ENCODE measurements at regions not wholly inside any gene's neighbourhood (a gene's known extent, or its start where the extent isn't known, plus 50 kb on each side); places are given as distances from the start of the nearest gene placed in this dataset.
"Not testable (repeated sequence)": the region's sequence is repeated elsewhere in the genome, so short reads cannot be mapped to it uniquely, and the experiment has no call there.

DNA sequence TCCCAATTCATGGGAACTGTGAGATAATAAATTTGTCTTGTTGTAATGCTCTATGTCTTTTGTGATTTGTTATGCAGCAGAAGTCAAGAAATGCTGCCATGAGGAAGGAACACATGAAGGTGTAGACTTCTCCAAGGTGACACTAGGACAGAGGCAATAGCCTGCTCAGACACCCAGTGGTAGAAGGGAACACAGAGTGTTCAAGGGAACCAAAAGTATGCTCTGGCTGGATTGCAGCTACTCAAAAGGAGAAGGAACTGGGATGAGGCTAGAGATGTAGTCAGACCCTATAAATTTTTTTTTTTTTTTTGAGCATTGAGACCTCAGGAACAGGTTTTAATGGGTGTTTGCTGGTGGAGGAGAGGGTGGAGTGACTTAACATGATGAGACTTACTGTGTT is 232.5 kb downstream of the PARP8 start:
- H3K27ac Mint-ChIP-seq: peak overlapping the region; percentile 4

DNA sequence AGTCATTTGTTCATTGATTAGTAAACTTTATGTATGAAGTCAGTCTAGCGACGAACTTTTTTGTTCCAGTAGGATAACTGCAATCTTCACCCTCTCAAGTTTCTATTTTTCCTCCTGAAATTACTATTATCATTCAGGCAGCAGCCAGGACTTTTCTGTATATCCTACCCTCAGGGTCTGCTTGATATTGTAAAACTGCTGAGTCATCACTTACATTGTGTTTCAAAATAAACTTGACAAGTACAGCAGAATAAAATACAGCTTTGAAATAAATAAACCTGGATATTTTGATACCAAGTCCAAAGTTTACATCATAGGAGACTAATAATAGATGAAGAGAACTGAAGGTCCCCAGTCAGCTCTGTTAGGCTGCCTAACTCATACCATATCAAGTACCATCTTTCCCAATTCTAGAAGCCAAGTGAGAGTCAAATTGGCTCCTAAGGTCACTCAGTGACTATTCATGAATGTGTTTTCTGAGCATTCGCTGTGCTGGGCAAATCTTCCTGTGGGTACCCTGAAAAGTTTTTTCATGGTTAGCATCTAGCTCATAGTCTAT is 234.6 kb downstream of the PARP8 start:
- H3K27ac Mint-ChIP-seq: no peak overlapping the region
- H3K4me1 Mint-ChIP-seq (ENCODE audit: low read depth): peaks cover 21% of the 10 kb centered on the region
- peaks cover 14% of the 10 kb centered on the region for H3K27me3 Mint-ChIP-seq
- no peaks in the 10 kb centered on the region for H3K36me3 Mint-ChIP-seq (ENCODE audit: low read depth)
- no peak overlapping the region for H3K4me3 Mint-ChIP-seq
- intact Hi-C loops (cut with micrococcal nuclease): no loop called here
- peaks cover 8% of the 10 kb centered on the region for H3K9me3 Mint-ChIP-seq

More for the DNA sequence above, 232.5 kb downstream of the PARP8 start:
- intact Hi-C loops (cut with micrococcal nuclease): no loop called here
- peaks cover 8% of the 10 kb centered on the region for H3K9me3 Mint-ChIP-seq
- peaks cover 15% of the 10 kb centered on the region for H3K27me3 Mint-ChIP-seq
- peaks cover 21% of the 10 kb centered on the region for H3K4me1 Mint-ChIP-seq (ENCODE audit: low read depth)
- H3K4me3 Mint-ChIP-seq: no peak overlapping the region
- H3K36me3 Mint-ChIP-seq (ENCODE audit: low read depth): no peaks in the 10 kb centered on the region

DNA sequence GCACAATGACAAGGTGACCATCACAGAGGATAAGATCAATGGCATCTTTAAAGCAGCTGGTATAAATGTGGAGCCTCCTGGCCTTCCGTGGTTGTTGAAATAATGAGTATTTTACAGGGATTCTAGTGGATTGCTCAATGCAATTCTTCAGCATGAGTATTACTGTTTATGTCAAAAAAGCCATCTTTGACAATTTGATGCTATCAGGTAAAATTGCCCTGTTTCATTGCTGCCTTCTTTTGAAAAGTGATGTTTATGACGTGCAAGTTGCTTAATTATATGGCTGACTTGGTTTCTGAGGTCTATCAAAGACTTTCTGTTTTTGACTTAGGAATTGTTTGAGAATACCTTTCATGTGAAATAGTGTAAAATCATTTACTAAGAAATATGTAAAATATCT is 237.2 kb downstream of the PARP8 start:
- Mint-ChIP-seq H3K9me3 (no peaks in the 10 kb centered on the region), H3K27me3 (peaks cover 17% of the 10 kb centered on the region), H3K4me1 (ENCODE audit: low read depth) (peaks cover 14% of the 10 kb centered on the region), H3K27ac (no peak overlapping the region), H3K36me3 (ENCODE audit: low read depth) (no peaks in the 10 kb centered on the region), H3K4me3 (no peak overlapping the region)
- intact Hi-C loops (cut with micrococcal nuclease): no loop called here

DNA sequence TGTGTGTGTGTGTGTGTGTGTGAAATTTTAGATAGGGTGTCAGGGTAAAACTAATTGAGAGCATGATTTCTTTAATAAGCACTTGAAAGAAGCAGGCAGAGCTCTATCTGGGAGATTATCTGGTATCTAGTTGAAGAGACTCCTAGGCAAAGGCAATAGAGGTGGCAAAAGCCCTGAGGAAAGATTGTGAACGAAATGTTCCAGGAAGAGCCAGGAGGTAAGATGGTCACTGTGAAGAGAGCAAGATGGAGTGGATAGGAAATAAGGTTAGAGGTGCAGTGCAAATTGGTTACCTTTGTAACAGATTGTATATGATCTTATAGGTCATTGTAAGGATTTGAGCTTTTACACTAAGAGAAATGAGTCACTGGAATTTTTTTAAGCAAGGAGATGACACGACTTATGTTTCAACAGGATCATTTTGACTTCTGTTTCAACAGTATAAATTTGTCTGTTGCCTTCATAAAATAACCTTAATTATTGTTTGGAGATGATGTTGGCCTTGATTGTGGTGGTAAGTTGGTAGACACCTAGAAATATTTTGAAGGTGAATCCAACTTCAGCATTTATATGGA is 239.6 kb downstream of the PARP8 start:
- H3K36me3 Mint-ChIP-seq (ENCODE audit: low read depth): no peaks in the 10 kb centered on the region
- no peaks in the 10 kb centered on the region for H3K9me3 Mint-ChIP-seq
- H3K27me3 Mint-ChIP-seq: peaks cover 19% of the 10 kb centered on the region
- intact Hi-C loops (cut with micrococcal nuclease): no loop called here
- H3K27ac Mint-ChIP-seq: no peak overlapping the region
- no peaks in the 10 kb centered on the region for H3K4me1 Mint-ChIP-seq (ENCODE audit: low read depth)
- no peak overlapping the region for H3K4me3 Mint-ChIP-seq

DNA sequence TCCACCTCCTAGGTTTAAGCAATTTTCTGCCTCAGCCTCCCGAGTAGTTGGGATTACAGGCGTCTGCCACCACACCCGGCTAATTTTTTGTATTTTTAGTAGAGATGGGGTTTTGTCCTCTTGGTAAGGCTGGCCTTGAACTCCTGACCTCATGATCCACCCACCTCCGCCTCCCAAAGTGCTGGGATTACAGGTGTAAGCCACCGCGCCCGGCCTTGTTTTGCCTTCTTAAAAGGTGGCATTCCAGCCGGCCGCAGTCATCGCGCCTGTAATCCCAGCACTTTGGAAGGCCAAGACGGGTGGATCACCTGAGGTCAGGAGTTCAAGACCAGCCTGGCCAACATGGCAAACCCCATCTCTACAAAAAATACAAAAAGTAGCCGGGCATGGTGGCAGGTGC is 253.7 kb downstream of the PARP8 start:
- H3K9me3 Mint-ChIP-seq; H3K36me3 Mint-ChIP-seq (ENCODE audit: low read depth); H3K4me3 Mint-ChIP-seq; H3K27me3 Mint-ChIP-seq; H3K4me1 Mint-ChIP-seq (ENCODE audit: low read depth); intact Hi-C loops (cut with micrococcal nuclease); H3K27ac Mint-ChIP-seq: not testable (repeated sequence)

DNA sequence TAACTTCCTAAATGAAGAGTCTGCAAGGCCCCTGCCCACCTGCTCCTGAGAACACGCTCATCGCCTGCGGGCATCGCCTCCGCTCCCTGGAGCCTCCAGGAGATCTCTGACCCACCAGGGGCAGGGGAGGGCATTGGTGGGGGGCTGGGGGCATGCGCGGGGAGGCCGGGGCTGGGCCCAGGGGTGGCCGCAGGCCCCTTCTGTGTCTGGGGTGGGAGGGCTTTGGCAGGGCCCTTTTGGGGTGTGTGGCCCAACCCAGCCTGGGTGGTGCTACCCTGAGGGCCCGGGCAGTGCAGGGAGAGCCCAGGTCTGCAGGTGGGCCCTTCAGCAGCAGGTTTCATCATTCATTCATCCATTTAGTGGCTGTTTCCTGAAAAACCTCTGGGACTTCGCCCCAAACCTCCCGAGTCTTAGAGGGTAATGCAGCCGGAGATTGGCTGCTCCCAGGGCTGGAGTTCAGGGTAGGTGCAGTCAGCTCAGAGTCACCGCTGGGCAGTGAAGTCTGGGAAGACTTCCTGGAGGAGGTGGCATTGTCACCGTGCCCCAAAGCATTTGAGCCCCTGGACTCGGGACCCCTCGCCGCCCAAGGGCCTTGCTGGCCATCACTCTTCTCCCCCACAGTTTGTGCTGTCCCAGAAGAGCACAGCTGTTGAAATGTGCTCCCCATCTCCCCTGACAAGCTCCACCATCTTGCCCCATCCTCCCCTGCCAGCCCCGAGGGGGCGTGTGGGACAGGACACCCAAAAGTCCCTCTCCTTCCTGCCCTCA is 255.1 kb downstream of the PARP8 start:
- Mint-ChIP-seq H3K4me1 (ENCODE audit: low read depth) (no peaks in the 10 kb centered on the region), H3K27me3 (peaks cover 9% of the 10 kb centered on the region), H3K27ac (no peak overlapping the region), H3K9me3 (no peaks in the 10 kb centered on the region), H3K36me3 (ENCODE audit: low read depth) (no peaks in the 10 kb centered on the region), H3K4me3 (no peak overlapping the region)
- intact Hi-C loops (cut with micrococcal nuclease): no loop called here

DNA sequence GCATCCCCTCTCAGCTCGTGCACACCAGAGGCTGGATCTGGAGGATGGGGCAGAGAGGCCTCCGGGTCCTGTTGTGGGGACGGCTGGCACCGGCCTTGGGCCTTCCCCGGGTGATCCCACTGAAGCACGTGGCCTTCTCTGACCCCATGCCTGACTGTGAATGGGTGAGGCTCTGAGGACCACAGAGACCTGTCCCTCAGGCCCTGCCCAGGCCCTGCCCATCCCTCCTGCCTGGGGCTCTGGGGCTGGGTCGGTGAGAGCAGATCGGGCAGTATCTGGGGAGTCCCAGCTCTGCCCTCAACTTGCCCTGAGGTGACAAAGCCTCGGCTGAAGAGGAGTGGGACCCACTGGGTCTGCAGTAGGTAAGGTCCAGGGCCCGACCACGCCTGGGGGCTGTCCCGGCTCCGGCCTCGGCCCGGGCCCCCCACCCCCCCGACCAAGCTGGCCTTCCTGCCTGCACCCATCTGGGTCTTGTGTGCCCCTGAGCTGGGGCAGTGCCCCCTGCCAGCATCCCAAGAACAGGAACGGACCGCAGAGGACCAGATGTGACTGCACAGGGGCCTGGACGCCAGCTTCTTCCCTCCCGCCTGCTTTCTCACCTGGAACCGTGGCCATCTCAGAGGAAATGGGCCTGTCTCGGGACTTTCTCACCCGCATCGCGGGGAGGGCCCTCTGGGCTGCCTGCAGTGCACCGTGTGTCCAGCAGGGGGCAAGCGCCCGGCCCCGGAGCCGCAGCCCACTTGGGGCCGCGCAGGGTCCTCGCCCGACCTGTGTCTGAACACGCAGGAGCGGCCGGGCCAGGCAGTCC is 255.9 kb downstream of the PARP8 start:
- intact Hi-C loops (cut with micrococcal nuclease); H3K4me1 Mint-ChIP-seq (ENCODE audit: low read depth); H3K9me3 Mint-ChIP-seq; H3K27ac Mint-ChIP-seq; H3K36me3 Mint-ChIP-seq (ENCODE audit: low read depth); H3K4me3 Mint-ChIP-seq: not testable (repeated sequence)
- H3K27me3 Mint-ChIP-seq: peaks cover 11% of the 10 kb centered on the region

DNA sequence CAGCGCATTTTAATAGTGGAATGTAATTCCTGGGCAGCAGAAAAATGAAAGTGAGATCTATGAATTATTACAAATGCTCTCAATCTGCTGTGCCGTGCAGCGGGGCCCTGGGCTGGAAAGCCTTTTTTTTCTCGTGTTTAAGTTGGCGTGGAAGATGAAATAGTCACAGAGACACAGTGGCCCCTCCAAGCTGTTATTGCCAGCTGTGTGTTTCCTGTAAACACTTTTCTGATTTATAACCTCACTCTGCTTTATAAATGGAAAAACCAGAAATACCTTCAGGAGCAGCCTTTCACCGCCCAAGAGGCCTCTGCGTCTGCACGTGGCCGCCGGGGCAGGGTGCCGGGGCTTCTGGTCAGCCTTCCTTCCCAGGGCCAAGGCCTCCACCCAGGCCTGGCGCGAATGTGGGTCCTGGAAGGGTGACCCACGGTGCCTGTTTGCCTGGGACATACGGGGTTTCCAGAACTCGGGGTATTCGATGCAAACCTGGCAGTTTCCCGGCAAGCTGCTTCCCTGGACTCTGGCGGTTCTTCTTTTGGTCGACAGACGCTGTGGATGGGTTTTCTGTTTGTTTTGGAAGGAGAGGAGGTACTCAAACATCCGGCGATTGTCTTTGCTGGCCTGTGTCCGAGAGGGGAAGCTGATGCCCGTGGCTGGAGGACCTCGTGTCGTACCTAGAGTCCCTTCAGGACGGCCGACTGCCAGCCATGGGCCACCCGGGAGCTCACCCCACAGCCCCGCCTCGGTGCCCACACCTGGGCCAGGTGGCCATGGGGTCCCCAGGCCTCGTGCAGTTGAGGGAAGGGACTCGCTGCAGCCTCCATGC is 256.7 kb downstream of the PARP8 start:
- H3K4me3 Mint-ChIP-seq: no peak overlapping the region
- H3K36me3 Mint-ChIP-seq (ENCODE audit: low read depth): no peaks in the 10 kb centered on the region
- peaks cover 14% of the 10 kb centered on the region for H3K27me3 Mint-ChIP-seq
- no peak overlapping the region for H3K27ac Mint-ChIP-seq
- no peaks in the 10 kb centered on the region for H3K4me1 Mint-ChIP-seq (ENCODE audit: low read depth)
- no peaks in the 10 kb centered on the region for H3K9me3 Mint-ChIP-seq
- intact Hi-C loops (cut with micrococcal nuclease): no loop called here

DNA sequence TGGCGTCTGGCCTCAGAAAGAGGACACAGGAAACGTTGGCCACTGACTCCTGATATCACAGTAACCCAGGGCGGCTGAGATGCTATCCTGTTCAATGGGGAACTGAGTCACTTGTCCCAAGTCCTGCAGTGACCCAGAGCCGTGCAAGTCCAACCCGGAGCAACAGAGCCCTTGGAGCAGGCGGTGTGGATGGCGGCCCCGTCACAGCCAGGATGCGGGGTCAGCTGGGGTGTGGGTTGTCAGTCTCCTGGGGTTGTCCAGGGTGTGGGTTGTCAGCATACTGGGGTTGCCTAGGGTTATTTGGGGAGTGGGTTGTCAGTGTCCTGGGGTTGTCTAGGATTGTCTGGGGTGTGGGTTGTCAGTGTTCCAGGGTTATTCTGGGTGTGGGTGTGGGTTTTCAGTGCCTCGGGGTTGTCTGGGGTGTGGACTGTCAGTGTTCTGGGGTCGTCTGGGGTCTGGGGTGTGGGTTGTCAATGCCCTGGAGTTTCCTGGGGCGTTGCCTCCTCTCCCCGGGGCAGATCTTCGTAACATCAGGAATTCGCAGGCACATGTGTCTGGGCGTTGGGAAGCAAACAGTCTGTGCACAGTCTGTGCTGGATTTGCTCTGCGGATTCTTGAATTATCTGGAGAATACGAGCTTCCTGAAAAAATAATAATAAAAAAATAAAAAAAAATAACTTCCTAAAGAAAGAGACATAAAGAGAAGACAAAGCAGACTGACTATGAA is 257.5 kb downstream of the PARP8 start:
- Mint-ChIP-seq H3K4me1 (ENCODE audit: low read depth) (no peaks in the 10 kb centered on the region), H3K27me3 (peaks cover 15% of the 10 kb centered on the region), H3K4me3 (no peak overlapping the region), H3K36me3 (ENCODE audit: low read depth) (no peaks in the 10 kb centered on the region), H3K9me3 (no peaks in the 10 kb centered on the region), H3K27ac (no peak overlapping the region)
- intact Hi-C loops (cut with micrococcal nuclease): no loop called here

DNA sequence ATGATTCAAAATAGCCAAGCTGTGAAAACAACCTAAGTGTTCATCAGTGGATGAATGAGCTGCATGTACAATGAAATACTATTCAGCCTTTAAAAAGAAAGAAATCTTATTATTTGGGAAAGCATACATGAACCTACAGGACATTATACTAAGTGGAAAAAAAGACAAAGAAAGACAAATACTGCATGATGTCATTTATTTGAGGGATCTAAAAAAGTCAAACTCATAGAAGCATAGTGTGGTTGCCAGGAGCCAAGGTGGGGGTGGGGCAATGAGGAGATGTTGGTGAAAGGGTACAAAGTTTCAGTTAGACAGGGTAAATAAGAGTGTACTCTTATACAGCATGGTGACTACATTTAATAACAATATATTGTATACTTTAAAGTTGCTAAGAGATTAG is 261.5 kb downstream of the PARP8 start:
- intact Hi-C loops (cut with micrococcal nuclease): no loop called here
- no peaks in the 10 kb centered on the region for H3K4me1 Mint-ChIP-seq (ENCODE audit: low read depth)
- H3K4me3 Mint-ChIP-seq: no peak overlapping the region
- no peaks in the 10 kb centered on the region for H3K9me3 Mint-ChIP-seq
- peaks cover 27% of the 10 kb centered on the region for H3K27me3 Mint-ChIP-seq
- H3K36me3 Mint-ChIP-seq (ENCODE audit: low read depth): no peaks in the 10 kb centered on the region
- H3K27ac Mint-ChIP-seq: no peak overlapping the region

DNA sequence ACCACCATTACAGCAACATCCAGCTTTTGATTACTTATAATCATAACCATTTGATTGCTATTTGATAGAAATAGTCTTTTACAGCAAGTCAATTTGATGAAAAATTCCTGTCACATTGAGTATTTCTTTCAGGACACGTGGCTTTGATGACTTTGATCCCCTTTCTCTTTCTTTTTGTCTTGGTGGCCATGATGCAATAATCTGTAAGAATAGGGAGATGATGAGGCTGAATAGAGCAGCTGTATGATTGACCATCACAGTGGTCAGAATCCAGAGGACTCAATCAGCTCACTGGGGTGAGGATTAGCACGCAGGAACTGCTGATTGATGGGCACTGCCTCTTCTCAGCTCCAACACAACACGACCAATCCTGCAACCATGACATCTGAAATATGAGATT is 262.7 kb downstream of the PARP8 start:
- Mint-ChIP-seq H3K4me1 (ENCODE audit: low read depth) (no peaks in the 10 kb centered on the region), H3K27ac (no peak overlapping the region), H3K9me3 (no peaks in the 10 kb centered on the region), H3K36me3 (ENCODE audit: low read depth) (no peaks in the 10 kb centered on the region), H3K27me3 (peaks cover 24% of the 10 kb centered on the region), H3K4me3 (no peak overlapping the region)
- intact Hi-C loops (cut with micrococcal nuclease): no loop called here

DNA sequence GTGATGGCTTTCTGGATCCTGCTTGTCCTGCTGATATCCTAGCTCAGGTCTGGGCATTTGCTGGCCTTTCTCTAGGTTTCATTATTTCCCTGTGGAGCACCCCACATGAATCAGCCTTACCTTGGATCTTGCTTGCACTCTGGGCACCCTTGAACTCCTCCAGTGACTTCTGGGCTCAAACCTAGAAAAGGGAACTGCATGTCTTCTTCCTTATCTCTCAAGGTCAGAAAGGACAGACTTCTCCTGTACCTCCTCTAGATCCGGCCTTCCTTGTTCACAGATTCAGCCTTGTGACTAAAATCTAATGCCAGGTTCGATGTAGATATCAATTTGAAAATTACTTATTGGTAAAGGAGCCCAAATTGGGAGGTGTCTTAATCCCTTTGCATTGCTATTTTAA is 267.9 kb downstream of the PARP8 start:
- Mint-ChIP-seq H3K9me3 (no peaks in the 10 kb centered on the region), H3K4me1 (ENCODE audit: low read depth) (no peaks in the 10 kb centered on the region), H3K36me3 (ENCODE audit: low read depth) (no peaks in the 10 kb centered on the region), H3K27ac (no peak overlapping the region), H3K4me3 (no peak overlapping the region), H3K27me3 (peaks cover 14% of the 10 kb centered on the region)
- intact Hi-C loops (cut with micrococcal nuclease): no loop called here

DNA sequence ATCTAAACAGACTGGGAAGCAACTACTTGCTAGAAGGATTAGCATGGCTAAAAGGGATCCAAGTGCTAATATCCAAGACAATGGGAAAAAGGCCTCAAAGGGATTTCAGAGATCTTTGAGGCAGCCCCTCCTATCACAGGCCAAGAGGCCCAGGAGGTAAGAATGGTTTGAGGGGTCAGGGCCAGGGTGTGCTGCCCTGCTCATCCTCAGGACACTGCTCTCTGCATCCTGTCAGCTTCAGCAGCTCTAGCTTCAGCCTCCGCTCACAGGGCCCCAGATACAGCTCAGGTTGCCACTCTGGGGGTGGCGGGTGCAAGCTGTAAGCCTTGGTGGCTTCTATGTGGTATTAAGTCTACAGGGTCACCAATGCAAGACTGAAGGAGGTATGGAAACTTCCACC is 278.7 kb downstream of the PARP8 start:
- H3K27me3 Mint-ChIP-seq: peaks cover 2% of the 10 kb centered on the region
- H3K4me1 Mint-ChIP-seq (ENCODE audit: low read depth): no peaks in the 10 kb centered on the region
- H3K27ac Mint-ChIP-seq: no peak overlapping the region
- intact Hi-C loops (cut with micrococcal nuclease): no loop called here
- H3K36me3 Mint-ChIP-seq (ENCODE audit: low read depth): no peaks in the 10 kb centered on the region
- no peaks in the 10 kb centered on the region for H3K9me3 Mint-ChIP-seq
- no peak overlapping the region for H3K4me3 Mint-ChIP-seq
